ENCODE measurements at regions not wholly inside any gene's neighbourhood (a gene's known extent, or its start where the extent isn't known, plus 50 kb on each side); places are given as distances from the start of the nearest gene placed in this dataset.

GRCh38 chr12:98456041-98456440 lies 59.3 kb upstream of the TMPO start:
- ChIA-PET POLR2A (no interaction called here), CTCF (no interaction called here)
- Histone ChIP-seq H2AFZ (ENCODE audit: low read depth) (no peak overlapping the region), H3K9ac (no peak overlapping the region), H3K79me2 (ENCODE audit: insufficient read depth) (no peaks in the 10 kb centered on the region), H3K27me3 (ENCODE audit: insufficient read depth) (no peaks in the 10 kb centered on the region), H3F3A (replicated peaks; ENCODE audit: insufficient read depth) (no peaks in the 10 kb centered on the region), H3K4me3 (ENCODE audit: low read depth in 2 of 2, low read length in 1 of 2) (no peak overlapping the region), H4K20me1 (ENCODE audit: insufficient read depth) (no peaks in the 10 kb centered on the region), H3K27ac (ENCODE audit: low read depth in 2 of 2, low read length in 1 of 2) (no peak overlapping the region), H3K9me2 (no peaks in the 10 kb centered on the region), H3K36me3 (replicated peaks in 1 of 2; ENCODE audit: control insufficient read depth in 1 of 2, insufficient read depth in 2 of 2, low read length in 1 of 2) (no peaks in the 10 kb centered on the region), H3K9me3 (no peaks in the 10 kb centered on the region), H3K4me1 (ENCODE audit: control insufficient read depth in 1 of 2, insufficient read depth in 2 of 2, low read depth in 1 of 2, low read length in 1 of 2) (no peaks in the 10 kb centered on the region), H3K4me2 (no peak overlapping the region)
- DNase-seq, result no peak
- 82% methylated on average over 3 of the region's 3 CpGs for WGBS (ENCODE audit: low lambda C conversion rate)
- TF ChIP-seq NFIC (IDR thresholded peaks at IDR 0.05; ENCODE audit: borderline replicate concordance) (no peak), REST (IDR thresholded peaks at IDR 0.05; ENCODE audit: low read depth, low read length) (no peak), TEAD4 (IDR thresholded peaks at IDR 0.05; ENCODE audit: borderline replicate concordance, insufficient read depth) (no peak), EP300 (IDR thresholded peaks at IDR 0.05; ENCODE audit: borderline replicate concordance in 1 of 2, low read depth in 1 of 2, low read length in 1 of 2) (no peak), RAD21 (IDR thresholded peaks at IDR 0.05; ENCODE audit: low read length) (no peak), MEF2A (IDR thresholded peaks at IDR 0.05; ENCODE audit: borderline replicate concordance, low read depth) (no peak), MAX (IDR thresholded peaks at IDR 0.05; ENCODE audit: low read depth) (no peak), MXI1 (IDR thresholded peaks at IDR 0.05; ENCODE audit: low read depth, low read length) (no peak), GATA2 (CRISPR knock-in tag; IDR thresholded peaks at IDR 0.05) (no peak), RXRA (IDR thresholded peaks at IDR 0.05; ENCODE audit: borderline replicate concordance, low read depth) (no peak), FOSL2 (IDR thresholded peaks at IDR 0.05; ENCODE audit: borderline replicate concordance, low read depth) (no peak), CTCF (IDR thresholded peaks at IDR 0.05) (no peak), USF2 (IDR thresholded peaks at IDR 0.05; ENCODE audit: borderline replicate concordance, low read depth, low read length) (no peak), NRF1 (IDR thresholded peaks at IDR 0.05; ENCODE audit: low read depth, low read length) (no peak), FOXJ3 (CRISPR knock-in tag; IDR thresholded peaks at IDR 0.05) (no peak)

Data from SK-N-SH (cell line).